MM.1S (cell line): ENCODE measurements at regions not wholly inside any gene's neighbourhood (a gene's known extent, or its start where the extent isn't known, plus 50 kb on each side); places are given as distances from the start of the nearest gene placed in this dataset.
A peak's percentile ranks its signal among the peaks of the same experiment; 100 is the strongest.
"Not testable (repeated sequence)": the region's sequence is repeated elsewhere in the genome, so short reads cannot be mapped to it uniquely, and the experiment has no call there.

ENCODE experiments used
- DNase-seq: peaks from one replicate; pipeline ENCODE4 v3.0.0-alpha.2; 2015
- H2AFZ ChIP-seq: fragments of 300-600 bp; sonication (generic); 2 replicates; pipeline ENCODE4 v1.6.0; 2016; ENCODE audit warnings: antibody characterized with exemption, low read length
- H3F3A ChIP-seq: fragments of 300-600 bp; sonication (generic); 2 replicates; pipeline ENCODE4 v1.6.1; 2016; ENCODE audit warnings: mild to moderate bottlenecking, antibody characterized with exemption, low read length, moderate library complexity, mixed read lengths; ENCODE audit not compliant: insufficient read depth
- H3K27ac ChIP-seq: fragments of 300-600 bp; sonication (generic); 2 replicates; pipeline ENCODE4 v1.5.1; 2016; ENCODE audit warnings: mild to moderate bottlenecking, low read length
- H3K27me3 ChIP-seq: fragments of 300-600 bp; sonication (generic); replicated peaks from 2 replicates; pipeline ENCODE4 v1.6.0; 2016; ENCODE audit warnings: low read length; ENCODE audit not compliant: insufficient read depth
- H3K36me3 ChIP-seq: fragments of 300-600 bp; sonication (generic); replicated peaks from 2 replicates; pipeline ENCODE4 v1.6.1; 2016; ENCODE audit warnings: mild to moderate bottlenecking, low read length, mixed read lengths; ENCODE audit not compliant: insufficient read depth
- H3K4me1 ChIP-seq: fragments of 300-600 bp; sonication (generic); 2 replicates; pipeline ENCODE4 v1.6.1; 2016; ENCODE audit warnings: low read length, mixed read lengths
- H3K4me2 ChIP-seq: fragments of 300-600 bp; sonication (generic); 2 replicates; pipeline ENCODE4 v1.6.0; 2016; ENCODE audit warnings: low read depth, low read length
- H3K4me3 ChIP-seq: fragments of 300-600 bp; sonication (generic); 2 replicates; pipeline ENCODE4 v1.5.1; 2016; ENCODE audit warnings: low read length, mixed read lengths
- H3K79me2 ChIP-seq: fragments of 300-600 bp; sonication (generic); 2 replicates; pipeline ENCODE4 v1.6.1; 2016; ENCODE audit warnings: mixed run types, low read length, mixed read lengths
- H3K9ac ChIP-seq: fragments of 300-600 bp; sonication (generic); 2 replicates; pipeline ENCODE4 v1.6.1; 2016; ENCODE audit warnings: low read length, mixed read lengths
- H3K9me2 ChIP-seq: fragments of 300-600 bp; sonication (generic); replicated peaks from 2 replicates; pipeline ENCODE4 v1.6.1; 2016; ENCODE audit warnings: mild to moderate bottlenecking, low read length, mixed read lengths; ENCODE audit not compliant: insufficient read depth
- H3K9me3 ChIP-seq: fragments of 300-600 bp; sonication (generic); replicated peaks from 2 replicates; pipeline ENCODE4 v1.6.1; 2016; ENCODE audit warnings: mild to moderate bottlenecking, low read length, mixed read lengths; ENCODE audit not compliant: insufficient read depth
- H4K20me1 ChIP-seq: fragments of 300-600 bp; sonication (generic); 2 replicates; pipeline ENCODE4 v1.6.1; 2016; ENCODE audit warnings: mild to moderate bottlenecking, low read length, moderate library complexity, mixed read lengths; ENCODE audit not compliant: insufficient read depth

DNA sequence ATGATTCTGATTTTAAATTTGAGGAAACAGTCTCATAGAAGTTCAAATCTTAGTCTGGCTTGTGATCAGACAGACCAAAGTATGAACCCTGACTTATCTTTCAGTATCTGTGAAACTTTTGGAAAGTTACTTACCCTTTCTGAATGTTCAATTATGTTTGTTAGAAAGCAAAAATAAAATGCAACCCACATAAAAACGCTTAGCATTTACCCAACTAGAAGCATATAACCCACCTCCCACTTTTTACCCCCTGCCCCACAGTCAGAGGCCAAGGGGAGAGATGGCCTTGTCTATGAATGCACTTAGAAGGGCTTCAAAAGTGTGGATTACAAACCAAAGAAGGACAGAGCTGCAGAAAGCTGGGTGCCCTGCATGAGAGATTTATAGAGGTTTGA, 248.2 kb downstream of the SPATA31A6 start:
- H2AFZ ChIP-seq, H3F3A ChIP-seq, H4K20me1 ChIP-seq, H3K4me2 ChIP-seq, H3K9ac ChIP-seq, H3K4me1 ChIP-seq, H3K4me3 ChIP-seq, H3K9me3 ChIP-seq, H3K9me2 ChIP-seq, DNase-seq, H3K27me3 ChIP-seq, H3K79me2 ChIP-seq, H3K36me3 ChIP-seq, H3K27ac ChIP-seq: not testable (repeated sequence)

DNA sequence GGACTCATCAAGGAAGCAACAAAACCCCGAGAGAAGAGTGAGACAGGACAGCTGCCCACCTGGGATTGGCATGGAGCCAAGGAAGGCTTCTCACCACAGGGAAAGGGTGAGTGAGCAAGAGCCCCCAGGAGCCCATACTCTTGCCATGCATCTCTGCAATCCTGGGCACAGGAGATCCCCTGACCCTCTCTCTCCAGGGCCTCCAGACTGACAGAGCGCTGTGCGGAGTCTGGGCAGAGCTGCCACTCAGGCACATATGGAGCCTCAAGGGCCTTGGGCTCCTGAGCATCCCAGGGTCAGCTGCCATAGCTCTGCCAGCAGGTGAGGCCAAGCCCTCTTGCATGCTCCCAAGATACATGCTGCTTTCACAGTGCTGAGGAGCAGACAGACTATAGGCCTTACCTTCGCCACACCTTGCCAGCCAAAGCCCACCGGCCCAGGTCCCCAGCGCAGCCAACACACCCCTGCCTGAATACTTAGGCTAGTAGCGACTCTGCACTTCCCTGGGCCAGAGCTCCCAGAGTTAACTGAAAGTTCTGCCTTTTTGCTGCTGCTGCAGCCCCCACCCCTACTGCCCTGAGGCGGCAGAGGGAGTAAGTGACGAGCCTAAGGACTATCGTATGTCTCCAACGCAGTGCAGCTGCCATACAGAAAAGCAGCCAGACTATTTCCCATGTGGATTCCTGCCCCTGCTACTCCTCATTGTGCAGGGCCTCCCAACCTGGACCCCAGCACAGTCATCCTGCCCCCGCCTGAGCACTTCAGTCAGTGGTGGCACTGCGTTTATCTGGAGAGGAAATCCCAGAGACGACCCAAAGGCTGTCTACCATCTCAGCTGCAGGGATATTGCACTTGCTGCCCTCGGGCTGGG, 251.6 kb downstream of the SPATA31A6 start:
- not testable (repeated sequence) for H3K79me2 ChIP-seq, H3F3A ChIP-seq, H3K4me2 ChIP-seq, H3K27me3 ChIP-seq, H3K9me3 ChIP-seq, DNase-seq, H3K36me3 ChIP-seq, H3K27ac ChIP-seq, H3K9ac ChIP-seq, H4K20me1 ChIP-seq, H2AFZ ChIP-seq, H3K4me3 ChIP-seq, H3K4me1 ChIP-seq, H3K9me2 ChIP-seq

DNA sequence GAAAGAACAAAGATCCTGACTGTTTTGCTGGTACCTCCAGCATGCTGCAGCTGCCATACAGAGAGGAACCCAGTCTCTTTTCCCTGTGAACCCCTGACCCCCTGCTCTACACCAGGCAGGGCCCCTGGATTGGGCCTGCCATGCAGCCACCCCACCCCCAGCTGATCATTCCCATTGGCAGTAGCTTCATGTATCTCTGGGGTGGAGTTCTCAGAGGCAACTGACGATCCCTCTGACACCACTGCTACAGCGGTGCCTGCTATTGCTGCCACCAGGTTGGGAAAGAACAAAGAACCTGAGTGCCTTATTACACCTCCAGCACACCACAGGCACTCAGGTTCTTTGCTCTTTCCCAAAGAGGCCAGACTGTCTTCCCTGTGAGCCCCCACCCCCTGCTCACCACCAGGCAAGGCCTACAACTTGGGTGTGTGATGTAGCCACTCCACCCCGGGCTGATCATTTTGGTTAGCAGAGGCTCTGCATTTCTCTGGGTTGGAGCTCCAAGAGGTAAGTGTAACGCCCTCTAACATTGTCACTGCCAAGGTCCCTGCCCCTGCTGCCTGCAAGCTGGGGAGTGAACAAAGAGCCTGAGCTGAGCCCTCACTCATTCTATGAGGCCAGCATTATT, 252.4 kb downstream of the SPATA31A6 start:
- DNase-seq, H3K4me2 ChIP-seq: not testable (repeated sequence)

DNA sequence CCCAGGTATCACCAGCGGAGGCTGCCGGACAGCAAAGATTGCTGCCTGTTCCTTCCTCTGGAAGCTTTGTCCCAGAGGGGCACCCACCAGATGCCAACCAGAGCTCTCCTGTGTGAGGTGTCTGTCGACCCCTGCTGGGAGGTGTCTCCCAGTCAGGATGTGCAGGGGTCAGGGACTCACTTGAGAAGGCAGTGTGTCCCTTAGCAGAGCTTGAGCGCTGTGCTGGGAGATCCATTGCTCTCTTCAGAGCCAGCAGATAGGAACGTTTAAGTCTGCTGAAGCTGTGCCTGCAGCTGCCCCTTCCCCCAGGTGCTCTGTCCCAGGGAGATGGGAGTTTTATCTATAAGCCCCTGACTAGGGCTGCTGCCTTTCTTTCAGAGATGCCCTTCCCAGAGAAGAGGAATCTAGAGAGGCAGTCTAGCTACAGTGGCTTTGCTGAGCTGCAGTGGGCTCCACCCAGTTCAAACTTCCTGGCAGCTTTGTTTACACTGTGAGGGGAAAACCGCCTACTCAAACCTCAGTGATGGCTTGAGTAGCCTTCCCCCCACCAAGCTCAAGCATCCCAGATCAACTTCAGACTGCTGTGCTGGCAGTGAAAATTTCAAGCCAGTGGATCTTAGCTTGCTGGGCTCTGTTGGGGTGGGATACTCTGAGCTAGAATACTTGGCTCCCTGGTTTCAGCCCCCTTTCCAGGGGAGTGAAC, 253.7 kb downstream of the SPATA31A6 start:
- H3K9ac ChIP-seq, H3K4me3 ChIP-seq, H3K4me1 ChIP-seq, DNase-seq, H3K79me2 ChIP-seq, H3K27me3 ChIP-seq, H2AFZ ChIP-seq, H3K27ac ChIP-seq, H3K36me3 ChIP-seq, H3K4me2 ChIP-seq, H3K9me3 ChIP-seq, H3F3A ChIP-seq, H4K20me1 ChIP-seq, H3K9me2 ChIP-seq: not testable (repeated sequence)

More for the DNA sequence above, 252.4 kb downstream of the SPATA31A6 start:
- H3K9ac ChIP-seq, H3F3A ChIP-seq, H3K36me3 ChIP-seq, H2AFZ ChIP-seq, H4K20me1 ChIP-seq, H3K9me2 ChIP-seq, H3K27me3 ChIP-seq, H3K4me1 ChIP-seq, H3K79me2 ChIP-seq, H3K4me3 ChIP-seq, H3K9me3 ChIP-seq, H3K27ac ChIP-seq: not testable (repeated sequence)

DNA sequence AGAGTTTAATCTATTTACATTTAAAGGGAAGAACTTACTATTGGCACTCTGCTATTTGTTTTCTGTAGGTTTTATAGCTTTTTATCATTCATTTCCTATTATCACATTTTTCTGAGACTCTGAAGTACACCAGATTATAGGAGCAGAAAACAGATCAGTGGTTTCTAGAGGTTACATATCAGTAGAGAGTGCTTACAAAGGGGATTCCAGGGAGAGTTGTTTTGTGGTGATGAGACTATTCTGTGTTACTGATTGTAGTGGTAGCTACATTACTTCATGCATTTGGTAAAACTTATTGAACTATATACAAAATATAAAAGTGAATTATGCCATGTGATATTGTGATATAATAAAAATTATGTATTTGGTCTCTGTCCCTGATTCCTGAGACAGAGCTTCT, 259.2 kb downstream of the SPATA31A6 start:
- not testable (repeated sequence) for H3K9ac ChIP-seq, H4K20me1 ChIP-seq, H3K36me3 ChIP-seq, DNase-seq, H3K9me3 ChIP-seq, H3K27me3 ChIP-seq, H3K79me2 ChIP-seq, H3K27ac ChIP-seq, H2AFZ ChIP-seq, H3K9me2 ChIP-seq, H3K4me2 ChIP-seq, H3F3A ChIP-seq, H3K4me1 ChIP-seq, H3K4me3 ChIP-seq

DNA sequence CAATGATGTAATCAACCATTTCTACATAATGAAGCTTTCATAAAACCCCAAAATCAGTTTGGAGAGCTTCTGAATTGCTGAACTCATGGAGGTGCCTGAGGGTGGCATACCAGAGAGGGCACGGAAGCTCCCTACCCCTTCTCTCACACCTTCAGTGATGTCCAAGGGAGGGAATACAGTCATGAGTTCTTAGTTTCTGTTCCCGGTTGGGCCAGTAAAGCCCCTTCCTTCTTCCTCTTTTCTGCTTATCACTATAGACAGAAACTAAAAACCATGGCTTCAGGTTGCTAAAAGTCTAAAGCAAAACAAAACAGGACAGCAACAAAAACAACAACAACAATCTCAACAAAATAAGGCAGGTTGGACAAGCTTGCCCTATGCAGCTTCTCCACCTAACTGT, 260.0 kb downstream of the SPATA31A6 start:
- not testable (repeated sequence) for H3K4me3 ChIP-seq, DNase-seq, H2AFZ ChIP-seq, H3K9me2 ChIP-seq, H3K4me1 ChIP-seq, H3K4me2 ChIP-seq, H3K36me3 ChIP-seq, H3F3A ChIP-seq, H3K79me2 ChIP-seq, H4K20me1 ChIP-seq, H3K9ac ChIP-seq, H3K9me3 ChIP-seq, H3K27me3 ChIP-seq
- peak overlapping the region; percentile 13; the same call in 1 of the 2 replicates for H3K27ac ChIP-seq

DNA sequence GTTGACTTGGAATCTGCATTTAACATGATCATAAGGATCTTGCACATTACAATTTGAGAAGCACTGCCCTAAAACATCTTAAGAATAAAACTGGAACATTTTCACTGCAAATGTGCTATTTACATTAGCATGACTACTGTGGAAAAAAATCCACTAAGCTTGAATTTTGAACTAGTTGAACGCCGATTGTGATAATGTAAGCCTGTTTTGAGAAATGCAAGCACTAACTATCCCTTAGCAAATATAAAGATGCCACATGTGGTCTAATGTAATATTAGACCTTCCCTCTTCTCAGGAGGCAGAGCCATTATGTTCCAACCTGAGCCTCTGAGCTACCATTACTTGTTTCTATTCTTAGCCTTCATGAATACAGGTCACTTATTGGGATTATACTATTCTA, 278.0 kb downstream of the SPATA31A6 start:
- H2AFZ ChIP-seq, H3K27ac ChIP-seq, H3K9me2 ChIP-seq, H3K4me1 ChIP-seq, H3K9ac ChIP-seq, H4K20me1 ChIP-seq, H3K4me2 ChIP-seq, DNase-seq, H3K9me3 ChIP-seq, H3K4me3 ChIP-seq, H3F3A ChIP-seq, H3K79me2 ChIP-seq, H3K27me3 ChIP-seq, H3K36me3 ChIP-seq: not testable (repeated sequence)
